ENCODE measurements at regions not wholly inside any gene's neighbourhood (a gene's known extent, or its start where the extent isn't known, plus 50 kb on each side); places are given as distances from the start of the nearest gene placed in this dataset.

- Histone ChIP-seq H3K9me3 (replicated peaks in 1 of 3) (peaks cover 0 to 9% (median 0%) of the 10 kb centered on the region in 3 donors), H3K27ac (no peak overlapping the region), H3K36me3 (replicated peaks in 1 of 2) (no peaks in the 10 kb centered on the region), H3K4me1 (replicated peaks in 1 of 2) (no peaks in the 10 kb centered on the region), H3K27me3 (no peaks in the 10 kb centered on the region), H3K4me3 (no peak overlapping the region)
- TF ChIP-seq CTCF (IDR thresholded peaks at IDR 0.05): no peak
- TF ChIP-seq POLR2A (IDR thresholded peaks at IDR 0.05): no peak
- DNase-seq: no peak
- 67 to 74% (median 71%) methylated on average over 5 of the region's 5 CpGs for WGBS, 4 donors
- intact Hi-C loops (cut with DNase I): no loop called here
Measured at GRCh38 chr2:56671973-56672569, 488.3 kb downstream of the CCDC85A start.

- Histone ChIP-seq H3K36me3 (replicated peaks in 1 of 2) (no peaks in the 10 kb centered on the region), H3K9me3 (replicated peaks in 1 of 3) (peaks cover 0 to 9% (median 0%) of the 10 kb centered on the region in 3 donors), H3K27me3 (no peaks in the 10 kb centered on the region), H3K4me1 (replicated peaks in 1 of 2) (no peaks in the 10 kb centered on the region), H3K27ac (no peak overlapping the region), H3K4me3 (no peak overlapping the region)
- no peak for DNase-seq
- intact Hi-C loops (cut with DNase I): no loop called here
- TF ChIP-seq POLR2A (IDR thresholded peaks at IDR 0.05): no peak
- no peak for TF ChIP-seq CTCF (IDR thresholded peaks at IDR 0.05)
Measured at GRCh38 chr2:56674084-56674483, 490.3 kb downstream of the CCDC85A start.

GRCh38 chr2:56676966-56677365 lies 493.2 kb downstream of the CCDC85A start:
- TF ChIP-seq POLR2A (IDR thresholded peaks at IDR 0.05) (no peak), CTCF (IDR thresholded peaks at IDR 0.05) (no peak)
- 57 to 74% (median 62%) methylated on average over 2 of the region's 2 CpGs for WGBS, 4 donors
- H3K4me1 ChIP-seq (replicated peaks in 1 of 2): no peaks in the 10 kb centered on the region
- DNase-seq: no peak
- H3K27me3 ChIP-seq: no peaks in the 10 kb centered on the region
- intact Hi-C loops (cut with DNase I): no loop called here
- H3K4me3 ChIP-seq: no peak overlapping the region
- no peak overlapping the region for H3K27ac ChIP-seq
- peaks cover 0 to 9% (median 0%) of the 10 kb centered on the region in 3 donors for H3K9me3 ChIP-seq (replicated peaks in 1 of 3)
- H3K36me3 ChIP-seq (replicated peaks in 1 of 2): no peaks in the 10 kb centered on the region

GRCh38 chr2:56680971-56681631 lies 497.3 kb downstream of the CCDC85A start:
- TF ChIP-seq POLR2A (IDR thresholded peaks at IDR 0.05) (no peak), CTCF (IDR thresholded peaks at IDR 0.05) (no peak)

More at GRCh38 chr2:56680971-56681631, 497.3 kb downstream of the CCDC85A start:
- no peak for DNase-seq
- Histone ChIP-seq H3K9me3 (replicated peaks in 1 of 3) (no peaks in the 10 kb centered on the region), H3K36me3 (replicated peaks in 1 of 2) (no peaks in the 10 kb centered on the region), H3K27me3 (no peaks in the 10 kb centered on the region), H3K4me1 (replicated peaks in 1 of 2) (no peaks in the 10 kb centered on the region), H3K4me3 (no peak overlapping the region), H3K27ac (no peak overlapping the region)
- 50 to 62% (median 53%) methylated on average over 3 of the region's 3 CpGs for WGBS, 4 donors
- intact Hi-C loops (cut with DNase I): no loop called here
